B cell (primary cell): ENCODE measurements at regions not wholly inside any gene's neighbourhood (a gene's known extent, or its start where the extent isn't known, plus 50 kb on each side); places are given as distances from the start of the nearest gene placed in this dataset.

Experiments used
- ATAC-seq: fragments of 200-7000 bp; cut with Tn5 transposase; one replicate; pipeline ENCODE4 v1.10.0; 2021; ENCODE audit warnings: low read depth, mild to moderate bottlenecking, moderate number of reproducible peaks, moderate library complexity
- CTCF ChIA-PET: fragments of 350-600 bp; sonication (Branson Sonifier 250); formaldehyde crosslinking; loops from one replicate; lab custom pipeline; 2021; ENCODE audit warnings: antibody characterized with exemption, inconsistent platforms; lab: Charles Lee
- POLR2A ChIA-PET: fragments of 350-600 bp; sonication (Branson Sonifier 250); formaldehyde crosslinking; loops from one replicate; lab custom pipeline; 2021; ENCODE audit warnings: antibody characterized with exemption; lab: Charles Lee
- DNase-seq: peaks from one replicate; pipeline ENCODE4 v3.0.0; 2013
- H2AFZ ChIP-seq: 2 replicates; pipeline ENCODE4 v1.6.1; 2012; ENCODE audit warnings: mild to moderate bottlenecking, low read depth, low read length; ENCODE audit not compliant: insufficient read depth, poor library complexity, severe bottlenecking
- H3K27ac ChIP-seq, 2 donors: 1 replicate in 1 of 2; 2 replicates in 1 of 2; pipeline ENCODE4 v1.5.1; 2012 to 2013; ENCODE audit warnings: low read length in 2 of 2, mild to moderate bottlenecking in 2 of 2, moderate library complexity in 1 of 2
- H3K27me3 ChIP-seq, 4 experiments: fragments of 200-600 bp in 1 of 4; sonication (generic) in 1 of 4; replicated peaks in 1 of 4; 1 replicate in 2 of 4; 2 replicates in 2 of 4; pipeline versions ENCODE4 v1.6.1 to v1.7.0; 2013 to 2016; ENCODE audit warnings: low read length in 3 of 4, mild to moderate bottlenecking in 2 of 4, mixed read lengths in 1 of 4, moderate library complexity in 1 of 4; ENCODE audit not compliant: insufficient read depth in 4 of 4, control insufficient read depth in 3 of 4; ENCODE audit errors: control extremely low read depth in 1 of 4
- H3K36me3 ChIP-seq, 2 experiments: replicated peaks in 1 of 2; 1 replicate in 1 of 2; 2 replicates in 1 of 2; pipeline versions ENCODE4 v1.6.1 to v1.7.1; 2013; ENCODE audit warnings: low read length in 1 of 2; ENCODE audit not compliant: insufficient read depth in 2 of 2, control insufficient read depth in 1 of 2; ENCODE audit errors: control extremely low read depth in 1 of 2, extremely low read depth in 1 of 2
- H3K4me1 ChIP-seq, 2 donors: fragments of 200-600 bp in 1 of 2; sonication (generic) in 1 of 2; 1 replicate in 1 of 2; 2 replicates in 1 of 2; pipeline versions ENCODE4 v1.5.1 to v1.6.1; 2013 to 2017; ENCODE audit warnings: low read length in 2 of 2; ENCODE audit not compliant: control insufficient read depth in 2 of 2, insufficient read depth in 2 of 2
- H3K4me2 ChIP-seq: replicated peaks from 2 replicates; pipeline ENCODE3; 2012; ENCODE audit warnings: mild to moderate bottlenecking, low read depth, low read length; ENCODE audit not compliant: poor library complexity, severe bottlenecking
- H3K4me3 ChIP-seq, 5 experiments: fragments of 200-600 bp in 1 of 5; sonication (generic) in 1 of 5; 1 replicate in 3 of 5; 2 replicates in 2 of 5; pipeline versions ENCODE4 v1.5.1 to v1.7.0; 2011 to 2016; ENCODE audit warnings: low read length in 4 of 5, mild to moderate bottlenecking in 4 of 5, low read depth in 2 of 5, control low read depth in 1 of 5, moderate library complexity in 1 of 5; ENCODE audit not compliant: insufficient read depth in 1 of 5; ENCODE audit errors: control extremely low read depth in 1 of 5, extremely low read depth in 1 of 5
- H3K79me2 ChIP-seq: fragments of 200-600 bp; sonication (generic); one replicate; pipeline ENCODE4 v1.6.0; 2016; ENCODE audit warnings: low read length; ENCODE audit not compliant: control insufficient read depth, insufficient read depth
- H3K9ac ChIP-seq: fragments of 200-600 bp; sonication (generic); 2 replicates; pipeline ENCODE4 v1.6.1; 2017; ENCODE audit warnings: mild to moderate bottlenecking, low read length, moderate library complexity
- H3K9me3 ChIP-seq, 3 donors: one replicate each; pipeline versions ENCODE4 v1.6.1 to v1.7.1; 2013; ENCODE audit warnings: low read length in 2 of 3; ENCODE audit not compliant: control insufficient read depth in 2 of 3, insufficient read depth in 1 of 3; ENCODE audit errors: control extremely low read depth in 1 of 3
- H4K20me1 ChIP-seq: 2 replicates; pipeline ENCODE4 v1.6.0; 2012; ENCODE audit warnings: mild to moderate bottlenecking, low read length; ENCODE audit not compliant: insufficient read depth, control insufficient read depth, poor library complexity, severe bottlenecking
- H3K27ac Mint-ChIP-seq: one replicate; pipeline ENCODE4 v1.8.0; 2021; ENCODE audit warnings: mixed read lengths
- H3K27me3 Mint-ChIP-seq: one replicate; pipeline ENCODE4 v1.8.0; 2021; ENCODE audit warnings: mixed read lengths
- H3K4me1 Mint-ChIP-seq: one replicate; pipeline ENCODE4 v1.8.0; 2021; ENCODE audit warnings: mixed read lengths
- H3K4me3 Mint-ChIP-seq: one replicate; pipeline ENCODE4 v1.8.0; 2021; ENCODE audit warnings: mixed read lengths
- H3K9me3 Mint-ChIP-seq: one replicate; pipeline ENCODE4 v1.8.0; 2022; ENCODE audit warnings: mixed read lengths; ENCODE audit not compliant: insufficient read depth
- CTCF ChIP-seq: fragments of 200-600 bp; IDR thresholded peaks from one replicate; pipeline ENCODE4 v1.8.0; 2022; ENCODE audit warnings: antibody characterized with exemption, mild to moderate bottlenecking
- EZH2 ChIP-seq: IDR thresholded peaks from 2 replicates; pipeline ENCODE4 v1.6.1; 2012; ENCODE audit warnings: borderline replicate concordance, low read depth, mild to moderate bottlenecking, moderate library complexity, low read length; ENCODE audit not compliant: insufficient read depth, poor library complexity, severe bottlenecking
- WGBS: methylation state at CpG from one replicate; pipeline ENCODE4 v1.1.5; 2013; ENCODE audit warnings: missing lambda C conversion rate; ENCODE audit not compliant: insufficient coverage; 5-methylcytosine and 5-hydroxymethylcytosine counted together
- intact Hi-C: fragments of 100-400 bp; cut with micrococcal nuclease; formaldehyde crosslinking; loops from one replicate; pipeline ENCODE4 v1.10.0; 2022

DNA sequence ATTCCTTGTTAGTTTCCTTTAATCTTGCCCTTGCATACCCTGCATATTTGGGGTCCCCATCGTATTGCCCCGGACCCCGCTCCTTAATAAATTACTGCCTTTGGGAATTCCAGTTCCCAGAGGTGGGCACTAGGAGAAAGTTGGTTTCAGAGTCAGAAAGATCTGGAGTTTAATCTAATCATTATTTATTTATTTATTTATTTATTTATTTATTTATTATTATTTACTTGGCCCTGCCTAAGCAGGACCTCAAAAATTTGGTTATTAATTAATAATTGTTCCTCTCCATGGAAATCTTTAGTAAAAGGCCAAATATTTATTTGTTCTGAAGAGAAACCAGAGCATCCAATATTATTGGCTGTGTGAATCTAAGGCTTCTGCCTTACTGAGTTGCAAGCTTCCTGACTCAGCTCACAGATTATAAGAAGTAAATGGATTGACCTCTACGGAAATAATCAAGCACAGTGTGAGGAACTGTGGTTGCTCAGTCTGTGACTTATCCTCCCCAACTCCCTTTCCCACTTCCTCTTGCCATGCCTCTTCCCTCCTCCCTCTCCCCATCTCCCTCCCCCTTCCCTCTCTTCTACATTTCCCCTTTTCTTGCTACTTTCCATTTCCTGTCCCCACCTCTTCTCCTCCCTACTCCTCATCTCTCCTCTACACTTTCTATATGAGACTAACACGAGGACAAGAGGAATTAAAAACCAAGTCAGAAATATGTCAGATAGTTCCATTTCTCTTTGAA is 61.5 kb upstream of the AP1S2 start:
- Histone ChIP-seq H3K4me1 (peaks cover 13% of the 10 kb centered on the region in 2 donors), H3K36me3 (no peaks in the 10 kb centered on the region), H3K4me3 (no peak overlapping the region), H3K9me3 (no peaks in the 10 kb centered on the region), H3K27me3 (no peaks in the 10 kb centered on the region), H3K4me2 (no peak overlapping the region), H3K79me2 (no peaks in the 10 kb centered on the region), H3K9ac (no peak overlapping the region), H4K20me1 (no peaks in the 10 kb centered on the region), H3K27ac (no peak overlapping the region), H2AFZ (peak overlapping the region; percentile 10)
- TF ChIP-seq CTCF (no peak), EZH2 (no peak)
- Mint-ChIP-seq H3K9me3 (no peaks in the 10 kb centered on the region), H3K27me3 (no peaks in the 10 kb centered on the region), H3K27ac (no peak overlapping the region), H3K4me1 (peaks cover 16% of the 10 kb centered on the region), H3K4me3 (no peak overlapping the region)
- ATAC-seq (no peak), DNase-seq (no peak)
- WGBS, result no CpG with 5 or more reads among the region's 5 CpGs
- POLR2A ChIA-PET, result no interaction called here
- CTCF ChIA-PET, result no interaction called here
- intact Hi-C loops, result no loop called here

GRCh38 chrX:15914486-15914885 is 59.9 kb upstream of the AP1S2 start:
- no peak overlapping the region for H3K27ac ChIP-seq
- DNase-seq (no peak), ATAC-seq (no peak)
- H3K9me3 ChIP-seq, result no peaks in the 10 kb centered on the region
- ChIA-PET CTCF (interaction anchor here (0.6 kb wide), 1 partner anchor 99 kb away, joined by 3 read pairs; no protein-coding TSS in a partner anchor), POLR2A (no interaction called here)
- Mint-ChIP-seq H3K27ac (no peak overlapping the region), H3K27me3 (no peaks in the 10 kb centered on the region), H3K9me3 (no peaks in the 10 kb centered on the region), H3K4me1 (peaks cover 18% of the 10 kb centered on the region), H3K4me3 (no peak overlapping the region)
- TF ChIP-seq EZH2, result no peak
- no peak for TF ChIP-seq CTCF
- no peak overlapping the region for H3K4me3 ChIP-seq
- H3K4me2 ChIP-seq, result no peak overlapping the region
- no peaks in the 10 kb centered on the region for H4K20me1 ChIP-seq
- H3K4me1 ChIP-seq, result peaks cover 13% of the 10 kb centered on the region in 2 donors
- WGBS, result no CpG with 5 or more reads among the region's 1 CpG
- H2AFZ ChIP-seq, result no peak overlapping the region
- no peaks in the 10 kb centered on the region for H3K27me3 ChIP-seq
- intact Hi-C loops, result no loop called here
- no peaks in the 10 kb centered on the region for H3K36me3 ChIP-seq
- H3K9ac ChIP-seq, result no peak overlapping the region
- no peaks in the 10 kb centered on the region for H3K79me2 ChIP-seq
